ENCODE measurements at regions not wholly inside any gene's neighbourhood (a gene's known extent, or its start where the extent isn't known, plus 50 kb on each side); places are given as distances from the start of the nearest gene placed in this dataset.

- no peak for TF ChIP-seq EZH2 (IDR thresholded peaks at IDR 0.05)
- TF ChIP-seq POLR2AphosphoS5 (IDR thresholded peaks at IDR 0.05; ENCODE audit: borderline replicate concordance, low read depth, low read length) = no peak
- TF ChIP-seq FOXP2 (optimal IDR thresholded peaks at IDR 0.05; ENCODE audit: control extremely low read depth, extremely low read length, insufficient read depth) = no peak
Observed at GRCh38 chr4:43754566-43754965, 694.0 kb downstream of the KCTD8 start.

Measured in SK-N-MC (cell line).